B cell (primary cell): ENCODE measurements at regions not wholly inside any gene's neighbourhood (a gene's known extent, or its start where the extent isn't known, plus 50 kb on each side); places are given as distances from the start of the nearest gene placed in this dataset.

Source experiments
- ATAC-seq: fragments of 200-7000 bp; cut with Tn5 transposase; one replicate; pipeline ENCODE4 v1.10.0; 2021; ENCODE audit warnings: low read depth, mild to moderate bottlenecking, moderate number of reproducible peaks, moderate library complexity
- CTCF ChIA-PET: fragments of 350-600 bp; sonication (Branson Sonifier 250); formaldehyde crosslinking; loops from one replicate; lab custom pipeline; 2021; ENCODE audit warnings: antibody characterized with exemption, inconsistent platforms; lab: Charles Lee
- POLR2A ChIA-PET: fragments of 350-600 bp; sonication (Branson Sonifier 250); formaldehyde crosslinking; loops from one replicate; lab custom pipeline; 2021; ENCODE audit warnings: antibody characterized with exemption; lab: Charles Lee
- DNase-seq: peaks from one replicate; pipeline ENCODE4 v3.0.0; 2013
- H2AFZ ChIP-seq: 2 replicates; pipeline ENCODE4 v1.6.1; 2012; ENCODE audit warnings: mild to moderate bottlenecking, low read depth, low read length; ENCODE audit not compliant: insufficient read depth, poor library complexity, severe bottlenecking
- H3K27ac ChIP-seq, 2 donors: 1 replicate in 1 of 2; 2 replicates in 1 of 2; pipeline ENCODE4 v1.5.1; 2012 to 2013; ENCODE audit warnings: low read length in 2 of 2, mild to moderate bottlenecking in 2 of 2, moderate library complexity in 1 of 2
- H3K27me3 ChIP-seq, 4 experiments: fragments of 200-600 bp in 1 of 4; sonication (generic) in 1 of 4; replicated peaks in 1 of 4; 1 replicate in 2 of 4; 2 replicates in 2 of 4; pipeline versions ENCODE4 v1.6.1 to v1.7.0; 2013 to 2016; ENCODE audit warnings: low read length in 3 of 4, mild to moderate bottlenecking in 2 of 4, mixed read lengths in 1 of 4, moderate library complexity in 1 of 4; ENCODE audit not compliant: insufficient read depth in 4 of 4, control insufficient read depth in 3 of 4; ENCODE audit errors: control extremely low read depth in 1 of 4
- H3K36me3 ChIP-seq, 2 experiments: replicated peaks in 1 of 2; 1 replicate in 1 of 2; 2 replicates in 1 of 2; pipeline versions ENCODE4 v1.6.1 to v1.7.1; 2013; ENCODE audit warnings: low read length in 1 of 2; ENCODE audit not compliant: insufficient read depth in 2 of 2, control insufficient read depth in 1 of 2; ENCODE audit errors: control extremely low read depth in 1 of 2, extremely low read depth in 1 of 2
- H3K4me1 ChIP-seq, 2 donors: fragments of 200-600 bp in 1 of 2; sonication (generic) in 1 of 2; 1 replicate in 1 of 2; 2 replicates in 1 of 2; pipeline versions ENCODE4 v1.5.1 to v1.6.1; 2013 to 2017; ENCODE audit warnings: low read length in 2 of 2; ENCODE audit not compliant: control insufficient read depth in 2 of 2, insufficient read depth in 2 of 2
- H3K4me2 ChIP-seq: replicated peaks from 2 replicates; pipeline ENCODE3; 2012; ENCODE audit warnings: mild to moderate bottlenecking, low read depth, low read length; ENCODE audit not compliant: poor library complexity, severe bottlenecking
- H3K4me3 ChIP-seq, 5 experiments: fragments of 200-600 bp in 1 of 5; sonication (generic) in 1 of 5; 1 replicate in 3 of 5; 2 replicates in 2 of 5; pipeline versions ENCODE4 v1.5.1 to v1.7.0; 2011 to 2016; ENCODE audit warnings: low read length in 4 of 5, mild to moderate bottlenecking in 4 of 5, low read depth in 2 of 5, control low read depth in 1 of 5, moderate library complexity in 1 of 5; ENCODE audit not compliant: insufficient read depth in 1 of 5; ENCODE audit errors: control extremely low read depth in 1 of 5, extremely low read depth in 1 of 5
- H3K79me2 ChIP-seq: fragments of 200-600 bp; sonication (generic); one replicate; pipeline ENCODE4 v1.6.0; 2016; ENCODE audit warnings: low read length; ENCODE audit not compliant: control insufficient read depth, insufficient read depth
- H3K9ac ChIP-seq: fragments of 200-600 bp; sonication (generic); 2 replicates; pipeline ENCODE4 v1.6.1; 2017; ENCODE audit warnings: mild to moderate bottlenecking, low read length, moderate library complexity
- H3K9me3 ChIP-seq, 3 donors: one replicate each; pipeline versions ENCODE4 v1.6.1 to v1.7.1; 2013; ENCODE audit warnings: low read length in 2 of 3; ENCODE audit not compliant: control insufficient read depth in 2 of 3, insufficient read depth in 1 of 3; ENCODE audit errors: control extremely low read depth in 1 of 3
- H4K20me1 ChIP-seq: 2 replicates; pipeline ENCODE4 v1.6.0; 2012; ENCODE audit warnings: mild to moderate bottlenecking, low read length; ENCODE audit not compliant: insufficient read depth, control insufficient read depth, poor library complexity, severe bottlenecking
- H3K27ac Mint-ChIP-seq: one replicate; pipeline ENCODE4 v1.8.0; 2021; ENCODE audit warnings: mixed read lengths
- H3K27me3 Mint-ChIP-seq: one replicate; pipeline ENCODE4 v1.8.0; 2021; ENCODE audit warnings: mixed read lengths
- H3K4me1 Mint-ChIP-seq: one replicate; pipeline ENCODE4 v1.8.0; 2021; ENCODE audit warnings: mixed read lengths
- H3K4me3 Mint-ChIP-seq: one replicate; pipeline ENCODE4 v1.8.0; 2021; ENCODE audit warnings: mixed read lengths
- H3K9me3 Mint-ChIP-seq: one replicate; pipeline ENCODE4 v1.8.0; 2022; ENCODE audit warnings: mixed read lengths; ENCODE audit not compliant: insufficient read depth
- CTCF ChIP-seq: fragments of 200-600 bp; IDR thresholded peaks from one replicate; pipeline ENCODE4 v1.8.0; 2022; ENCODE audit warnings: antibody characterized with exemption, mild to moderate bottlenecking
- EZH2 ChIP-seq: IDR thresholded peaks from 2 replicates; pipeline ENCODE4 v1.6.1; 2012; ENCODE audit warnings: borderline replicate concordance, low read depth, mild to moderate bottlenecking, moderate library complexity, low read length; ENCODE audit not compliant: insufficient read depth, poor library complexity, severe bottlenecking
- whole genome bisulfite sequencing: methylation state at CpG from one replicate; pipeline ENCODE4 v1.1.5; 2013; ENCODE audit warnings: missing lambda C conversion rate; ENCODE audit not compliant: insufficient coverage; 5-methylcytosine and 5-hydroxymethylcytosine counted together
- intact Hi-C: fragments of 100-400 bp; cut with micrococcal nuclease; formaldehyde crosslinking; loops from one replicate; pipeline ENCODE4 v1.10.0; 2022

GRCh38 chr6:112899541-112899940 lies 552.4 kb downstream of the RFPL4B start:
- DNase-seq (no peak), ATAC-seq (no peak)
- no peaks in the 10 kb centered on the region for H3K4me1 Mint-ChIP-seq
- Histone ChIP-seq H3K4me3 (no peak overlapping the region), H4K20me1 (no peaks in the 10 kb centered on the region), H3K36me3 (no peaks in the 10 kb centered on the region), H3K27ac (no peak overlapping the region), H3K79me2 (no peaks in the 10 kb centered on the region), H3K4me2 (no peak overlapping the region), H3K4me1 (no peaks in the 10 kb centered on the region), H3K27me3 (no peaks in the 10 kb centered on the region), H2AFZ (no peak overlapping the region), H3K9ac (no peak overlapping the region), H3K9me3 (no peaks in the 10 kb centered on the region)
- H3K27ac Mint-ChIP-seq, result no peak overlapping the region
- no peak overlapping the region for H3K4me3 Mint-ChIP-seq
- ChIA-PET POLR2A (no interaction called here), CTCF (interaction anchor here (0.8 kb wide), 1 partner anchor 959 kb away, joined by 3 read pairs; no protein-coding TSS in a partner anchor)
- TF ChIP-seq CTCF, result no peak
- no peak for TF ChIP-seq EZH2
- H3K27me3 Mint-ChIP-seq, result peaks cover 9% of the 10 kb centered on the region
- no peaks in the 10 kb centered on the region for H3K9me3 Mint-ChIP-seq
- intact Hi-C loops, result no loop called here
- WGBS, result no CpG with 5 or more reads among the region's 3 CpGs

- no CpG with 5 or more reads among the region's 2 CpGs for WGBS
Measured at GRCh38 chr6:112903361-112903760, 556.2 kb downstream of the RFPL4B start.

More at GRCh38 chr6:112903361-112903760, 556.2 kb downstream of the RFPL4B start:
- Mint-ChIP-seq H3K4me3 (no peak overlapping the region), H3K27ac (no peak overlapping the region), H3K9me3 (no peaks in the 10 kb centered on the region), H3K27me3 (peaks cover 11% of the 10 kb centered on the region), H3K4me1 (no peaks in the 10 kb centered on the region)
- Histone ChIP-seq H3K4me3 (no peak overlapping the region), H3K9me3 (no peaks in the 10 kb centered on the region), H3K9ac (no peak overlapping the region), H3K4me2 (no peak overlapping the region), H3K4me1 (no peaks in the 10 kb centered on the region), H3K36me3 (no peaks in the 10 kb centered on the region), H4K20me1 (no peaks in the 10 kb centered on the region), H2AFZ (no peak overlapping the region), H3K27ac (no peak overlapping the region), H3K79me2 (no peaks in the 10 kb centered on the region), H3K27me3 (no peaks in the 10 kb centered on the region)
- intact Hi-C loops, result no loop called here
- ChIA-PET CTCF (no interaction called here), POLR2A (no interaction called here)
- no peak for ATAC-seq
- no peak for DNase-seq
- TF ChIP-seq CTCF (no peak), EZH2 (no peak)
